Left ventricle myocardium inferior (tissue), 1 donor: ENCODE measurements at regions not wholly inside any gene's neighbourhood (a gene's known extent, or its start where the extent isn't known, plus 50 kb on each side); places are given as distances from the start of the nearest gene placed in this dataset.

Experiments
- DNase-seq: peaks from one replicate; pipeline ENCODE4 v3.0.0-alpha.2; 2020
- H3K27ac ChIP-seq: fragments of 200-600 bp; replicated peaks from 2 replicates; pipeline ENCODE4 v1.8.0; 2021
- H3K27me3 ChIP-seq: fragments of 200-600 bp; 2 replicates; pipeline ENCODE4 v1.8.0; 2021; ENCODE audit warnings: low read depth
- H3K36me3 ChIP-seq: fragments of 200-600 bp; 2 replicates; pipeline ENCODE4 v1.8.0; 2021
- H3K4me1 ChIP-seq: fragments of 200-600 bp; 2 replicates; pipeline ENCODE4 v1.8.0; 2021
- H3K4me3 ChIP-seq: fragments of 200-600 bp; 2 replicates; pipeline ENCODE4 v1.8.0; 2021; ENCODE audit warnings: mild to moderate bottlenecking, moderate library complexity
- H3K9me3 ChIP-seq: fragments of 200-600 bp; replicated peaks from 2 replicates; pipeline ENCODE4 v1.8.0; 2021
- CTCF ChIP-seq: fragments of 200-600 bp; IDR thresholded peaks from 2 replicates; pipeline ENCODE4 v1.8.0; 2021; ENCODE audit warnings: antibody characterized with exemption, mild to moderate bottlenecking, borderline replicate concordance
- intact Hi-C: fragments of 100-400 bp; cut with micrococcal nuclease; formaldehyde crosslinking; loops from one replicate; pipeline ENCODE4 v1.11.0; 2022
- donor health status: DM: no; HTN: yes; CAD: no; lungs with severe emphysema.

DNA sequence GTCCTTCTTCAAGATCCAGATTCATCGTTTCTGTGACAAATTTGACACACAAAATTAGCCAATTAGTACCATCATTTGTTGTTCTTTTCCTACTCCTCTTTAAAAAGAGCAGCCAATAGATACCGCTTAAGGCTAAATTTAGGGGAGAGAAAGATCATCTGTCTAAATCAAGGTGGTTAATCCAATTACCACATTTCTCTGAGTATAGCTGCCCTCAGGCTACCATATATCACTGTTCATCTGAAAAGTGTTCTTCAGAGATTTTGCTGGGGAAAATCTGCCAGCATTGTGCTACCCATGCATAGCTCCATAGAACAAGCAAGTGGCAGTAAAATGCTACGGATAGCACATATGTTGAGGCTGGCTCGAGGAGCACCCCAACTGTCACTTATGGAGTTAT lies 110.3 kb upstream of the ESRRG start:
- Histone ChIP-seq H3K9me3 (no peaks in the 10 kb centered on the region), H3K27ac (no peak overlapping the region), H3K4me1 (peaks cover 8% of the 10 kb centered on the region), H3K27me3 (no peaks in the 10 kb centered on the region), H3K4me3 (no peak overlapping the region), H3K36me3 (no peaks in the 10 kb centered on the region)
- no peak for TF ChIP-seq CTCF
- no peak for DNase-seq
- intact Hi-C loops: no loop called here

GRCh38 chr1:216832192-216832591 lies 109.0 kb upstream of the ESRRG start:
- Histone ChIP-seq H3K27ac (no peak overlapping the region), H3K4me3 (no peak overlapping the region), H3K36me3 (no peaks in the 10 kb centered on the region), H3K27me3 (no peaks in the 10 kb centered on the region), H3K9me3 (no peaks in the 10 kb centered on the region), H3K4me1 (peaks cover 8% of the 10 kb centered on the region)
- no peak for TF ChIP-seq CTCF
- DNase-seq: no peak
- intact Hi-C loops: no loop called here

DNA sequence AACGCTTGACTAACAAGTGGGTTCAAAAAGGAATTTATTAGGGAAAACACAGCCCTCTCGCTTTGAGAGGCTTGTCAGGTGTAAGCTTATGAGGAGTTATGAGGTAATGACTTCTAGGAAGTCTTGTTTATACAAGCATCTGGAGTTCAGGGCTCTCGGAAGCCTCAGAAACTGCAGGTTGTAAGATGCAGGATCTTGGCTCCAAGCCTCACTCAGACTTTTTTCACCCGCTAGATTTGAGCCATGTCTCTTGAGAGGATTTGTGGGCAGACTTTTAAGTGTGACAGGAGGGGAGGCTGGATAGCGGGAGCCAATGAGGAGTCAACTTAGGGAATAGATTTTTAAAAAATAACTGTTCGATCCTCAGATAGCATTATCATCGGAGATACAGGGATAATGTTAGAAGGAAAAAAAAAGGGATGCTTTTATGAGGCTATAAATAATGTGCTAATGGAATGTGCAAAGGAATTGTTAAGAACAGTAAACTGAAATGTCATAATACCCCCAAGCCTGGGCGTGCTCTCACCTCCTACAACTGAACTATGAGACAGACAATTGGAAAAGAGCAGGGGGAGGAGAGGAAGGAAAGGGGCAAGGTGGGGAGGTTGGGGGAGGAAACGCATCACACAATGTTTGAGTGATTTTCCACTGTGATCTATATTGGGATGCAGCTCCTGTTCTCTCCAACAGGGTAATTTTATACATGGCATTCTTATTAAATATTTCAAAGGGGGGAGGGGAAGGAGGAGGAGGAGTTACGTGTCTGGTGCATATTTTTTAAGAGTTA lies 107.4 kb upstream of the ESRRG start:
- no peak overlapping the region for H3K27ac ChIP-seq
- H3K4me1 ChIP-seq: peaks cover 14% of the 10 kb centered on the region
- no peak overlapping the region for H3K4me3 ChIP-seq
- H3K27me3 ChIP-seq: no peaks in the 10 kb centered on the region
- intact Hi-C loops: no loop called here
- H3K36me3 ChIP-seq: no peaks in the 10 kb centered on the region
- no peak for TF ChIP-seq CTCF
- DNase-seq: no peak
- H3K9me3 ChIP-seq: no peaks in the 10 kb centered on the region

DNA sequence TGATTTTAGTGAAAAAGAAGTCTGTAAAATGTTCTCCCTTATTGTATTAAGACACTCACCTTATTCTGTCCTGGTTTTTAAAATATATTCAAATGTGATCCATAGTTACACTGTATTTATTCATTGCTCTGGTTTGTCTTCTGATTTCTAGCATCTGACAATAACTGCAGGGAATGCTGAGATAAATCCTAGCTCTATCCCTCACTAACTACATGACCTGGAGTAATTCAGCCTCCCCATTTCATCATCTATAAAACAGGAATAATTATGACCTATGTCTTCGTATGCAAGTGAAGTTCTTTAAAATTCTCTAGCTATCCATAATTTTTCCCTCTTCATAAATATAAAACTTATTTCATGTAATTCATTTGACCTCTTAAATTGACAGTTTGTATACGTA lies 104.0 kb upstream of the ESRRG start:
- H3K4me3 ChIP-seq: no peak overlapping the region
- no peak for DNase-seq
- no peak for TF ChIP-seq CTCF
- no peaks in the 10 kb centered on the region for H3K36me3 ChIP-seq
- H3K27me3 ChIP-seq: no peaks in the 10 kb centered on the region
- intact Hi-C loops: no loop called here
- no peak overlapping the region for H3K27ac ChIP-seq
- peaks cover 6% of the 10 kb centered on the region for H3K4me1 ChIP-seq
- no peaks in the 10 kb centered on the region for H3K9me3 ChIP-seq

GRCh38 chr1:216826646-216827045 lies 103.4 kb upstream of the ESRRG start:
- no peaks in the 10 kb centered on the region for H3K36me3 ChIP-seq
- intact Hi-C loops: no loop called here
- no peaks in the 10 kb centered on the region for H3K27me3 ChIP-seq
- H3K4me3 ChIP-seq: no peak overlapping the region
- peaks cover 6% of the 10 kb centered on the region for H3K4me1 ChIP-seq
- H3K27ac ChIP-seq: no peak overlapping the region
- no peak for TF ChIP-seq CTCF
- H3K9me3 ChIP-seq: no peaks in the 10 kb centered on the region
- DNase-seq: no peak
